Tibial artery (tissue), 4 donors: ENCODE measurements at regions not wholly inside any gene's neighbourhood (a gene's known extent, or its start where the extent isn't known, plus 50 kb on each side); places are given as distances from the start of the nearest gene placed in this dataset.

ENCODE experiments used
- DNase-seq, 2 donors: peaks; one replicate each; pipeline ENCODE4 v3.0.0-alpha.2; 2019
- H3K27ac ChIP-seq, 2 donors: fragments of 200-600 bp; sonication (generic) in 1 of 2; 1 replicate in 1 of 2; 2 replicates in 1 of 2; pipeline ENCODE4 v1.5.1; 2018 to 2019; ENCODE audit warnings: mild to moderate bottlenecking in 1 of 2
- H3K27me3 ChIP-seq, 2 donors: fragments of 200-600 bp; sonication (generic) in 1 of 2; one replicate each; pipeline versions ENCODE4 v1.5.1 to v1.6.0; 2016 to 2019
- H3K36me3 ChIP-seq, 3 donors: fragments of 200-600 bp; sonication (generic) in 2 of 3; one replicate each; pipeline ENCODE4 v1.5.1; 2016 to 2019; ENCODE audit warnings: mild to moderate bottlenecking in 2 of 3
- H3K4me1 ChIP-seq, 4 donors: fragments of 200-600 bp; sonication (generic) in 2 of 4; 1 replicate in 3 of 4; 2 replicates in 1 of 4; pipeline ENCODE4 v1.5.1; 2016 to 2019
- H3K4me3 ChIP-seq, 2 donors: fragments of 200-600 bp; sonication (generic) in 1 of 2; 1 replicate in 1 of 2; 2 replicates in 1 of 2; pipeline ENCODE4 v1.5.1; 2018 to 2019; ENCODE audit warnings: mild to moderate bottlenecking in 2 of 2
- H3K9me3 ChIP-seq, 3 donors: fragments of 200-600 bp; sonication (generic) in 1 of 3; one replicate each; pipeline ENCODE4 v1.5.1; 2016 to 2019
- intact Hi-C: fragments of 100-400 bp; cut with DNase I; formaldehyde crosslinking; loops from one replicate; pipeline ENCODE4 v1.15.0; 2023; ENCODE audit warnings: low total_unique reads
- TF ChIP-seq, protein P1 (sequence below), 2 experiments: fragments of 200-600 bp in 1 of 2; fragments of 450-650 bp in 1 of 2; IDR thresholded peaks; one replicate each; pipeline ENCODE4 v1.5.1; 2017 to 2019; ENCODE audit warnings: antibody characterized with exemption in 2 of 2, mild to moderate bottlenecking in 1 of 2, moderate library complexity in 1 of 2

DNA sequence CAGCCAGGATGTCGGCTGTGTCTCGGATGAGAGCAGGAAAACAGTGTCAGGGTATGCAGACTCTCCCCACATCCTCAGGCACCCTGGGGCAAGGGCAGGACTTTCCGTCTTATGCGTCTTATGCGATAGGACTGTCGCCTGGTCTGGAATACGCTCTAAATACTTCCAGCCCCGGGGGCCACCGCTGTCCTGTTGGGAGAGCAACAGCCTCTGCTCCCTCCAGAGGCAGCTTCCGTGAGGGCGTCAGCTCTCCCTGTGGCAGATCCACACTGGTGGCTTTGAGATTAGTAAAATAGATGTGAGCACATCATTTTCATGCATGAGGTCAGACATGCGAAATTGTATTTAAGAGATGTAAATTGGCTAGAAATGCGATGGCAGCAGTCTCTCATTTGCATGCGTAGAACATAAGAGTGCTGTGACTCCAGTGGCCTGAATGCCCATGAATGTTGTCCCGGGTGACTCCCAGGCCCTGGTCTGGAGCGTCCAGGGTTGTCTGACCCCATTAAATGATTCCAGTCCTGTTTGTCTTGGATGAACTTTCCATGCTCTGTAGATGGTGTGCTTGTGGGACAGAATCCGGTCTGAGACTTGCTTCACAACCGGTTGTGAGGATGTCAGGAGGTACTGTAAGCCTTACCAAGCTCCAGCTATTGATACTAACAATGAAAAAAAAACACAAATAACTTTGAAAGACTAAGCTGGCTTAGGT, 228.2 kb downstream of the SYK start:
- no peaks in the 10 kb centered on the region for H3K36me3 ChIP-seq
- H3K27ac ChIP-seq, result no peak overlapping the region
- intact Hi-C loops, result no loop called here
- H3K27me3 ChIP-seq, result peaks cover 0 to 4% of the 10 kb centered on the region in 2 donors
- DNase-seq, result peak in 1 of 2 donors; percentile 41
- H3K4me1 ChIP-seq, result no peaks in the 10 kb centered on the region
- TF ChIP-seq, protein P1, sequence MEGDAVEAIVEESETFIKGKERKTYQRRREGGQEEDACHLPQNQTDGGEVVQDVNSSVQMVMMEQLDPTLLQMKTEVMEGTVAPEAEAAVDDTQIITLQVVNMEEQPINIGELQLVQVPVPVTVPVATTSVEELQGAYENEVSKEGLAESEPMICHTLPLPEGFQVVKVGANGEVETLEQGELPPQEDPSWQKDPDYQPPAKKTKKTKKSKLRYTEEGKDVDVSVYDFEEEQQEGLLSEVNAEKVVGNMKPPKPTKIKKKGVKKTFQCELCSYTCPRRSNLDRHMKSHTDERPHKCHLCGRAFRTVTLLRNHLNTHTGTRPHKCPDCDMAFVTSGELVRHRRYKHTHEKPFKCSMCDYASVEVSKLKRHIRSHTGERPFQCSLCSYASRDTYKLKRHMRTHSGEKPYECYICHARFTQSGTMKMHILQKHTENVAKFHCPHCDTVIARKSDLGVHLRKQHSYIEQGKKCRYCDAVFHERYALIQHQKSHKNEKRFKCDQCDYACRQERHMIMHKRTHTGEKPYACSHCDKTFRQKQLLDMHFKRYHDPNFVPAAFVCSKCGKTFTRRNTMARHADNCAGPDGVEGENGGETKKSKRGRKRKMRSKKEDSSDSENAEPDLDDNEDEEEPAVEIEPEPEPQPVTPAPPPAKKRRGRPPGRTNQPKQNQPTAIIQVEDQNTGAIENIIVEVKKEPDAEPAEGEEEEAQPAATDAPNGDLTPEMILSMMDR (IDR thresholded peaks at IDR 0.05), result no peak
- no peaks in the 10 kb centered on the region for H3K9me3 ChIP-seq
- H3K4me3 ChIP-seq, result no peak overlapping the region

DNA sequence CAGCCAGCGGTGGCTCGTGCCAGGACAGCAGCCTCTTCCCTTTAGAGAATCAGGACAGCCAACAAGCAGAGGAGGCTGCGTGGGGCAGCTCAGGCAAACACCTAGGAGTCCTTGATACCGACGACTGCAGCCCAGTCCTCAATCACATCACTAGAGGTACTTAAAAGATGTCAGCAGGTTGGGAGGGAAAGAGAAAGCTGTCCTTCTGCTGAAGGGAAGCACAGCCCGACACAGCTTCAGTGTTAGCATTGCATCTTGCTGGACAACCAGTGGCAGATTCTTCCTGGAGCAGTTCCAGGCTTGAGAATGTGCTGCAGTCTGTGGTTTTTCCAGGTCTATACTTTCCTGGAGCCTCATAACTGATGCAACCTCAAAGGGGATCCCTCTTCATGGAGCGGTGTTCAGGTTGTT, 230.5 kb downstream of the SYK start:
- Histone ChIP-seq H3K4me1 (peaks cover 0 to 5% (median 2%) of the 10 kb centered on the region in 4 donors), H3K27ac (no peak overlapping the region), H3K27me3 (peaks cover 0 to 4% of the 10 kb centered on the region in 2 donors), H3K36me3 (no peaks in the 10 kb centered on the region), H3K9me3 (no peaks in the 10 kb centered on the region), H3K4me3 (no peak overlapping the region)
- DNase-seq, result no peak
- intact Hi-C loops, result no loop called here
- TF ChIP-seq, protein P1 (IDR thresholded peaks at IDR 0.05), result no peak

DNA sequence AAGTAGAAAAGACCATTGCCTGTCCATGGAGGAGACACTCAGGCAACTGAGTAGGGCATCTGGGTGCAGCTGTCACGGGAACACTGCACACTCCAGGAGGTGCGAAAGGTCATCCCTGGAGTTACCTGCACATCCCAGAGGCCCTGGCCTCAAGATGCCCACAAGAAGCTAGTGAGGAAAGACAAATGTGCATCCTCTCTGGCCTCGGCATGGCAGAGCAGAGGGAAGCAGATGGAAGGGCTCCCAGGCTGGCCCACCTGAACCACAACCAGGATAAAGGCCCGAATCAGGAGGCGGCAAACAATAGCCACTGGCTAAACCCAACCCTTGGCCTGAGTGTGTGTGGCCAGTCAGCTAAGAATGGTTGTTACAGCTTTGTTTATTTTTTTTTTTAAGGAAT, 231.7 kb downstream of the SYK start:
- Histone ChIP-seq H3K27me3 (peaks cover 0 to 4% of the 10 kb centered on the region in 2 donors), H3K9me3 (no peaks in the 10 kb centered on the region), H3K27ac (no peak overlapping the region), H3K4me3 (no peak overlapping the region), H3K4me1 (peaks cover 0 to 16% (median 13%) of the 10 kb centered on the region in 4 donors), H3K36me3 (no peaks in the 10 kb centered on the region)
- no peak for DNase-seq
- TF ChIP-seq, protein P1 (IDR thresholded peaks at IDR 0.05), result no peak
- intact Hi-C loops, result no loop called here

DNA sequence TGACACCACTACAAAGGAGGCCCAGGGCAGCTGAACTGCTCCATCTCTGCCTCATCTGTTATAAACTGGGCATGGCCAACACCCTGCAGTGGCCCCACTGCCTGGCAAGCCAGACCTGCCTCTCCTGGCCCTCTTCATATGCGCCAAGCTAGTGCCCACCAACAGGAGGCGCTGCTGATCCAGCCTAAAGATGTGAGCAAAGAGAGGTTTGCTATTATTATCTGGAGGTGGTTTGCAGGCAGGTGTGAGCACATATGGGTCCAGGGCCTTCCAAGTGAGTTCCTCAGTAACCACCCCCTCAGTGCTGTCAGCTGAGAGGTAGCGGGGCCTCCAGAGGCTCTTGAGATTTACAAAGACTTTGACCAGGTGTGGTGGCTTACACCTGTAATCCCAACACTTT, 232.2 kb downstream of the SYK start:
- no peak for DNase-seq
- Histone ChIP-seq H3K9me3 (no peaks in the 10 kb centered on the region), H3K27ac (no peak overlapping the region), H3K4me1 (peaks cover 0 to 19% (median 13%) of the 10 kb centered on the region in 4 donors), H3K27me3 (peaks cover 0 to 4% of the 10 kb centered on the region in 2 donors), H3K4me3 (no peak overlapping the region), H3K36me3 (no peaks in the 10 kb centered on the region)
- intact Hi-C loops, result no loop called here
- TF ChIP-seq, protein P1 (IDR thresholded peaks at IDR 0.05), result peak in 1 of 2 experiments; percentile 7

DNA sequence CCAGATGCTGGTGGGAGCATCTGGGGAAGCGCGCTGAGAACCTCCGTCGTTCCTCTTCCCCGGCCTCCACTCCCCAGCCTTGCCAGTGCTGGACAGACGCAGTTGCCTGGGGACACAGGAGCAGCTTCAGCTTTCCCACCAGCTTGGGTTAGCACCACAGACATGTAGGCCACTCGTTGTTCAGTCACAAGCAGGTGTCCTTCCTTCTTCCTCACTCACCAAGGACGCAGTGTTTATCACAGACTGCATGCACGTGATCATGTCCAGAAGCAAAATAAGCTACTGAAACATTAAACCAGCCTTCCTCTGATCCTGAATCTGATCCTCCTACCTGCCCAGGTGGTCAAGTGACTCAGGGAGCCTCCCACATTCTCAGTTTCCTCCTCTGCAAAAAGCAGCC, 232.9 kb downstream of the SYK start:
- no peak overlapping the region for H3K27ac ChIP-seq
- H3K9me3 ChIP-seq, result no peaks in the 10 kb centered on the region
- no peak for DNase-seq
- TF ChIP-seq, protein P1 (IDR thresholded peaks at IDR 0.05), result no peak
- intact Hi-C loops, result no loop called here
- H3K4me3 ChIP-seq, result no peak overlapping the region
- no peaks in the 10 kb centered on the region for H3K36me3 ChIP-seq
- peaks cover 0 to 19% (median 13%) of the 10 kb centered on the region in 4 donors for H3K4me1 ChIP-seq
- H3K27me3 ChIP-seq, result peaks cover 0 to 4% of the 10 kb centered on the region in 2 donors
